ENCODE measurements at regions not wholly inside any gene's neighbourhood (a gene's known extent, or its start where the extent isn't known, plus 50 kb on each side); places are given as distances from the start of the nearest gene placed in this dataset.
"Not testable (repeated sequence)": the region's sequence is repeated elsewhere in the genome, so short reads cannot be mapped to it uniquely, and the experiment has no call there.

DNA sequence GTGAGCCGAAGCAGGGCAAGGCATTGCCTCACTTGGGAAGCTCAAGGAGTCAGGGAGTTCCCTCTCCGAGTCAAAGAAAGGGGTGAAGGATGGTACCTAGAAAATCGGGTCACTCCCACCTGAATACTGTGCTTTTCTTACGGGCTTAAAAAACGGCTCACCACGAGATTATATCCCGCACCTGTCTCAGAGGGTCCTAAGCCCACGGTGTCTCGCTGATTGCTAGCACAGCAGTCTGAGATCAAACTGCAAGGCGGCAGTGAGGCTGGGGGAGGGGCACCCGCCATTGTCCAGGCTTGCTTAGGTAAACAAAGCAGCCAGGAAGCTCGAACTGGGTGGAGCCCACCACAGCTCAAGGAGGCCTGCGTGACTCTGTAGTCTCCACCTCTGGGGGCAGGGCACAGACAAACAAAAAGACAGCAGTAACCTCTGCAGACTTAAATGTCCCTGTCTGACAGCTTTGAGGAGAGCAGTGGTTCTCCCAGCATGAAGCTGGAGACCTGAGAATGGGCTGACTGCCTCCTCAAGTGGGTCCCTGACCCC is 254.7 kb downstream of the FOXD4L6 start:
- TF ChIP-seq, protein P1, sequence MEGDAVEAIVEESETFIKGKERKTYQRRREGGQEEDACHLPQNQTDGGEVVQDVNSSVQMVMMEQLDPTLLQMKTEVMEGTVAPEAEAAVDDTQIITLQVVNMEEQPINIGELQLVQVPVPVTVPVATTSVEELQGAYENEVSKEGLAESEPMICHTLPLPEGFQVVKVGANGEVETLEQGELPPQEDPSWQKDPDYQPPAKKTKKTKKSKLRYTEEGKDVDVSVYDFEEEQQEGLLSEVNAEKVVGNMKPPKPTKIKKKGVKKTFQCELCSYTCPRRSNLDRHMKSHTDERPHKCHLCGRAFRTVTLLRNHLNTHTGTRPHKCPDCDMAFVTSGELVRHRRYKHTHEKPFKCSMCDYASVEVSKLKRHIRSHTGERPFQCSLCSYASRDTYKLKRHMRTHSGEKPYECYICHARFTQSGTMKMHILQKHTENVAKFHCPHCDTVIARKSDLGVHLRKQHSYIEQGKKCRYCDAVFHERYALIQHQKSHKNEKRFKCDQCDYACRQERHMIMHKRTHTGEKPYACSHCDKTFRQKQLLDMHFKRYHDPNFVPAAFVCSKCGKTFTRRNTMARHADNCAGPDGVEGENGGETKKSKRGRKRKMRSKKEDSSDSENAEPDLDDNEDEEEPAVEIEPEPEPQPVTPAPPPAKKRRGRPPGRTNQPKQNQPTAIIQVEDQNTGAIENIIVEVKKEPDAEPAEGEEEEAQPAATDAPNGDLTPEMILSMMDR (IDR thresholded peaks at IDR 0.05; ENCODE audit: low read depth, low read length, missing input control), result not testable (repeated sequence)
- TF ChIP-seq, protein P2, sequence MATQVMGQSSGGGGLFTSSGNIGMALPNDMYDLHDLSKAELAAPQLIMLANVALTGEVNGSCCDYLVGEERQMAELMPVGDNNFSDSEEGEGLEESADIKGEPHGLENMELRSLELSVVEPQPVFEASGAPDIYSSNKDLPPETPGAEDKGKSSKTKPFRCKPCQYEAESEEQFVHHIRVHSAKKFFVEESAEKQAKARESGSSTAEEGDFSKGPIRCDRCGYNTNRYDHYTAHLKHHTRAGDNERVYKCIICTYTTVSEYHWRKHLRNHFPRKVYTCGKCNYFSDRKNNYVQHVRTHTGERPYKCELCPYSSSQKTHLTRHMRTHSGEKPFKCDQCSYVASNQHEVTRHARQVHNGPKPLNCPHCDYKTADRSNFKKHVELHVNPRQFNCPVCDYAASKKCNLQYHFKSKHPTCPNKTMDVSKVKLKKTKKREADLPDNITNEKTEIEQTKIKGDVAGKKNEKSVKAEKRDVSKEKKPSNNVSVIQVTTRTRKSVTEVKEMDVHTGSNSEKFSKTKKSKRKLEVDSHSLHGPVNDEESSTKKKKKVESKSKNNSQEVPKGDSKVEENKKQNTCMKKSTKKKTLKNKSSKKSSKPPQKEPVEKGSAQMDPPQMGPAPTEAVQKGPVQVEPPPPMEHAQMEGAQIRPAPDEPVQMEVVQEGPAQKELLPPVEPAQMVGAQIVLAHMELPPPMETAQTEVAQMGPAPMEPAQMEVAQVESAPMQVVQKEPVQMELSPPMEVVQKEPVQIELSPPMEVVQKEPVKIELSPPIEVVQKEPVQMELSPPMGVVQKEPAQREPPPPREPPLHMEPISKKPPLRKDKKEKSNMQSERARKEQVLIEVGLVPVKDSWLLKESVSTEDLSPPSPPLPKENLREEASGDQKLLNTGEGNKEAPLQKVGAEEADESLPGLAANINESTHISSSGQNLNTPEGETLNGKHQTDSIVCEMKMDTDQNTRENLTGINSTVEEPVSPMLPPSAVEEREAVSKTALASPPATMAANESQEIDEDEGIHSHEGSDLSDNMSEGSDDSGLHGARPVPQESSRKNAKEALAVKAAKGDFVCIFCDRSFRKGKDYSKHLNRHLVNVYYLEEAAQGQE (IDR thresholded peaks at IDR 0.05), result not testable (repeated sequence)
- TF ChIP-seq TAF1 (conservative IDR thresholded peaks at IDR 0.05); JUND (IDR thresholded peaks at IDR 0.05); NR2F2 (IDR thresholded peaks at IDR 0.05); RAD21 (IDR thresholded peaks at IDR 0.05); SP1 (IDR thresholded peaks at IDR 0.05); EGR1 (IDR thresholded peaks at IDR 0.05; ENCODE audit: low read depth in 2 of 2); RXRA (IDR thresholded peaks at IDR 0.05): not testable (repeated sequence)
- TF ChIP-seq, protein P3, sequence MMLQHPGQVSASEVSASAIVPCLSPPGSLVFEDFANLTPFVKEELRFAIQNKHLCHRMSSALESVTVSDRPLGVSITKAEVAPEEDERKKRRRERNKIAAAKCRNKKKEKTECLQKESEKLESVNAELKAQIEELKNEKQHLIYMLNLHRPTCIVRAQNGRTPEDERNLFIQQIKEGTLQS (IDR thresholded peaks at IDR 0.05), result not testable (repeated sequence)
- TF ChIP-seq, protein P4, sequence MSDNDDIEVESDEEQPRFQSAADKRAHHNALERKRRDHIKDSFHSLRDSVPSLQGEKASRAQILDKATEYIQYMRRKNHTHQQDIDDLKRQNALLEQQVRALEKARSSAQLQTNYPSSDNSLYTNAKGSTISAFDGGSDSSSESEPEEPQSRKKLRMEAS (IDR thresholded peaks at IDR 0.05), result not testable (repeated sequence)
